ENCODE measurements at regions not wholly inside any gene's neighbourhood (a gene's known extent, or its start where the extent isn't known, plus 50 kb on each side); places are given as distances from the start of the nearest gene placed in this dataset.

DNA sequence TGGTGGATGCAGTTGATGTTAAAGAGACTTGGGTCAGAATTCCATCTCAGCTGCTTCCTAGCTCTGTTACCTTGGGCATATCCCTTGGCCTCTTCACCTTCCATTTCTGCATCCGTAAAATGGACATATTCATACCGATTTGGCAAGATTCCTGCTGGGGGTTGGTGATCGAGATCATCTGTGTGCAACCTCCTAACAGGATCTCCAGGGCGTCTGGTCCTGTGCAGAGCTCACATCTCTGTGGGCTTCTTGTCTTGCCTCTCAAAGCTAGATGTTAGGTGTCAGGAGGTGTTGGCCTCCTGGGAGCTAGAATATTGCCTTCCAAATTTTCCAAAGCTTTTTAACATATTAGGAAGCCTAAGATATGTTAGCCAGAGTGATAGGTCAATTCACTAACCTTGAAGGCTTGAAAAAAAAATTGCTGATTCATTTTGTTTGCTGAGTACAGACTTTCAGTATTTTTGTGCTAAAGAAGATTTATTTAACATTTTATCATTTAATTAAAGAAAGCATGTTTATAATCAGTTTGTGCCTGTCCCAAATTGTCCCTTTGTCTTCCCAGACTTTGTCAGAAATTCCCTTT lies 69.7 kb upstream of the ZNF516 start:
- no peaks in the 10 kb centered on the region for H3K36me3 Mint-ChIP-seq
- no peak for DNase-seq (ENCODE audit: low spot score)
- peaks cover 28% of the 10 kb centered on the region for H3K4me1 Mint-ChIP-seq
- Histone ChIP-seq H4K20me1 (ENCODE audit: low read depth) (no peaks in the 10 kb centered on the region), H2AFZ (replicated peaks) (no peak overlapping the region), H3K27ac (no peak overlapping the region), H3K9me3 (ENCODE audit: low read depth) (no peaks in the 10 kb centered on the region), H3K79me2 (ENCODE audit: low read depth) (no peaks in the 10 kb centered on the region), H3K4me2 (peak overlapping the region; percentile 53), H3K27me3 (no peaks in the 10 kb centered on the region), H3K4me3 (no peak overlapping the region), H3K36me3 (no peaks in the 10 kb centered on the region), H3K9ac (no peak overlapping the region), H3K4me1 (peaks cover 9% of the 10 kb centered on the region), H3F3A (ENCODE audit: low read depth) (no peaks in the 10 kb centered on the region)
- TF ChIP-seq EZH2phosphoT487 (IDR thresholded peaks at IDR 0.05), result no peak
- peaks cover 8% of the 10 kb centered on the region for H3K9me3 Mint-ChIP-seq
- peak overlapping the region; percentile 62 for H3K27ac Mint-ChIP-seq
- H3K4me3 Mint-ChIP-seq, result peak overlapping the region; percentile 7
- peaks cover 12% of the 10 kb centered on the region for H3K27me3 Mint-ChIP-seq (ENCODE audit: insufficient read depth, low read depth)

DNA sequence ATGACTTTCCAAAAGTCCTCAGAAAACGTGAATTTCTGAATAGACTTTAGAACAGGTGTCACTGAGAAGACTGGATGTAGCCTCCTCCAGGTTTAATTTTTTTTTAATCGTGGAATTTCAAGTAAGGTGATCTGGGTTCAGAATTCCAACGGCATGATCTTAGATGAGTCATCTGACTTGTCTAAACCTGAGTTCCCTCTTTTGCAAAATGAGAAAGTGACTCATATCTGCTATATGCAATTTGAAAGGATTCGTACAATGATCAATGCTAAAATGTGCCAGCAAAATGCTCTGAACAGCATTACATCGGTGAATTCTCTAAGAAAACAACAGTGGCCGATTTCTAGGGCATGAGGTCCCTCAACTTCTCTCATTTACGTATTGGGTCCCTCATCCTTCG lies 69.1 kb upstream of the ZNF516 start:
- H3K9me3 ChIP-seq (ENCODE audit: low read depth), result no peaks in the 10 kb centered on the region
- Mint-ChIP-seq H3K27me3 (ENCODE audit: insufficient read depth, low read depth) (peaks cover 12% of the 10 kb centered on the region), H3K4me1 (peaks cover 32% of the 10 kb centered on the region), H3K36me3 (no peaks in the 10 kb centered on the region), H3K9me3 (peaks cover 8% of the 10 kb centered on the region), H3K4me3 (no peak overlapping the region), H3K27ac (no peak overlapping the region)
- H3K4me1 ChIP-seq, result peaks cover 9% of the 10 kb centered on the region
- H3K36me3 ChIP-seq, result no peaks in the 10 kb centered on the region
- H4K20me1 ChIP-seq (ENCODE audit: low read depth), result no peaks in the 10 kb centered on the region
- H3F3A ChIP-seq (ENCODE audit: low read depth), result no peaks in the 10 kb centered on the region
- H3K27ac ChIP-seq, result no peak overlapping the region
- no peaks in the 10 kb centered on the region for H3K27me3 ChIP-seq
- no peak for DNase-seq (ENCODE audit: low spot score)
- H3K79me2 ChIP-seq (ENCODE audit: low read depth), result no peaks in the 10 kb centered on the region
- TF ChIP-seq EZH2phosphoT487 (IDR thresholded peaks at IDR 0.05) (no peak), EZH2 (IDR thresholded peaks at IDR 0.05) (no peak)
- TF ChIP-seq, protein P1, sequence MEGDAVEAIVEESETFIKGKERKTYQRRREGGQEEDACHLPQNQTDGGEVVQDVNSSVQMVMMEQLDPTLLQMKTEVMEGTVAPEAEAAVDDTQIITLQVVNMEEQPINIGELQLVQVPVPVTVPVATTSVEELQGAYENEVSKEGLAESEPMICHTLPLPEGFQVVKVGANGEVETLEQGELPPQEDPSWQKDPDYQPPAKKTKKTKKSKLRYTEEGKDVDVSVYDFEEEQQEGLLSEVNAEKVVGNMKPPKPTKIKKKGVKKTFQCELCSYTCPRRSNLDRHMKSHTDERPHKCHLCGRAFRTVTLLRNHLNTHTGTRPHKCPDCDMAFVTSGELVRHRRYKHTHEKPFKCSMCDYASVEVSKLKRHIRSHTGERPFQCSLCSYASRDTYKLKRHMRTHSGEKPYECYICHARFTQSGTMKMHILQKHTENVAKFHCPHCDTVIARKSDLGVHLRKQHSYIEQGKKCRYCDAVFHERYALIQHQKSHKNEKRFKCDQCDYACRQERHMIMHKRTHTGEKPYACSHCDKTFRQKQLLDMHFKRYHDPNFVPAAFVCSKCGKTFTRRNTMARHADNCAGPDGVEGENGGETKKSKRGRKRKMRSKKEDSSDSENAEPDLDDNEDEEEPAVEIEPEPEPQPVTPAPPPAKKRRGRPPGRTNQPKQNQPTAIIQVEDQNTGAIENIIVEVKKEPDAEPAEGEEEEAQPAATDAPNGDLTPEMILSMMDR (IDR thresholded peaks at IDR 0.05), result no peak
- no peak overlapping the region for H3K4me3 ChIP-seq
- no peak overlapping the region for H2AFZ ChIP-seq (replicated peaks)
- H3K9ac ChIP-seq, result no peak overlapping the region
- H3K4me2 ChIP-seq, result no peak overlapping the region

DNA sequence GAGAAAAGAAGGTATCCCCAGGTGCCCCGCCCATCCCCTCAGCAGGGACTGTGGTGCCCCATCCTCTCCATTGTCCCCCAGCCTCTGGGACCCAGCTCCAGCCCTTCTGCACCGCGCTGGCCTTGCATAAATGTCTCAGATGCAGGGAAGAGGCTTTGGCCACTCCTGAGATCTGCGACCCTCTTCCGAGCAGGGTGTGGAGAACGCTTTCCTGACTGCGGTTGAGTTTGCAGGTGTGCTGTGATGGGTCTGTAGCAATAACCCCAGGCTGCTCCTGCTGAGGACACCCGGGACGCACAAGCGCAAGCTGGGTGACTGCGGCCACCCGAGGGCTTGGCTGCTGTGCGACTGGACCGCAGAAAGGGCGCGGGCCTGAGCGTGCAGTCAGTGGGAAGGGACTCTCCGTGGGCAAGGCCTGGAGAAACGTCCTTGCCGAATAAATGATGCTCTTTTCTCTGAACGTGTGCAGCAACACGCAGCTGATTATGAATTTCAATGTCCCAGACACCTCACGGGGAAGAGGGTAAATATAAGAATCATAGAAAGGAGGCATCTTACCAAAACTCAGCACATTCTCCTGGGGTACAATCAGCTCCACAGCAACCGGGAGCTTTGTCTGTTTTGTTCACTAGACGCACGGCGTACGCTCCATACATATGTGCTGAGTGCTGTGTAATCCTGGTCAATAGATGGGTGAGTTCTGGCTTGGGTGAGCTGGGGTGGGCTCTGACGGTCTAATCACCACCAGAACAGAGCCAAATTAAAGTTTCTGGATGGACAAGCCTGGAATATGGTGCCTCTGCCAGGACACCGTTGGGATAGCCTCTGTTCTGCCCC lies 67.5 kb upstream of the ZNF516 start:
- Histone ChIP-seq H3K27me3 (no peaks in the 10 kb centered on the region), H3K27ac (no peak overlapping the region), H3K79me2 (ENCODE audit: low read depth) (no peaks in the 10 kb centered on the region), H3K9ac (no peak overlapping the region), H3K36me3 (no peaks in the 10 kb centered on the region), H3K4me1 (peaks cover 9% of the 10 kb centered on the region), H3K4me2 (no peak overlapping the region), H2AFZ (replicated peaks) (no peak overlapping the region), H3F3A (ENCODE audit: low read depth) (no peaks in the 10 kb centered on the region), H4K20me1 (ENCODE audit: low read depth) (no peaks in the 10 kb centered on the region), H3K9me3 (ENCODE audit: low read depth) (no peaks in the 10 kb centered on the region), H3K4me3 (no peak overlapping the region)
- Mint-ChIP-seq H3K4me3 (no peak overlapping the region), H3K4me1 (peaks cover 28% of the 10 kb centered on the region), H3K27ac (no peak overlapping the region), H3K9me3 (peaks cover 5% of the 10 kb centered on the region), H3K36me3 (no peaks in the 10 kb centered on the region), H3K27me3 (ENCODE audit: insufficient read depth, low read depth) (peaks cover 8% of the 10 kb centered on the region)
- no peak for DNase-seq (ENCODE audit: low spot score)
- TF ChIP-seq EZH2phosphoT487 (IDR thresholded peaks at IDR 0.05) (no peak), EZH2 (IDR thresholded peaks at IDR 0.05) (no peak)
- TF ChIP-seq, protein P1 (IDR thresholded peaks at IDR 0.05), result no peak

Measured in neural progenitor cell (in vitro differentiated cells).